ENCODE measurements at regions not wholly inside any gene's neighbourhood (a gene's known extent, or its start where the extent isn't known, plus 50 kb on each side); places are given as distances from the start of the nearest gene placed in this dataset.

- Histone ChIP-seq H3K27me3 (no peaks in the 10 kb centered on the region), H3K36me3 (ENCODE audit: low read depth, missing control alignments) (no peaks in the 10 kb centered on the region), H3K4me1 (peaks cover 4% of the 10 kb centered on the region), H3K27ac (no peak overlapping the region), H3K9me3 (no peaks in the 10 kb centered on the region), H3K4me3 (no peak overlapping the region)
- no peak for DNase-seq
- intact Hi-C loops (cut with DNase I; ENCODE audit: low total_unique reads): no loop called here
- 79 to 80% methylated on average over 6 of the region's 6 CpGs for WGBS, 2 donors
- TF ChIP-seq POLR2A (IDR thresholded peaks at IDR 0.05) (no peak), CTCF (IDR thresholded peaks at IDR 0.05) (no peak)
These were observed 824.1 kb upstream of the IGFBP3 start for GRCh38 chr7:46744957-46745706.

GRCh38 chr7:46742601-46743000 is 821.5 kb upstream of the IGFBP3 start:
- no peaks in the 10 kb centered on the region for H3K36me3 ChIP-seq (ENCODE audit: low read depth, missing control alignments)
- TF ChIP-seq CTCF (IDR thresholded peaks at IDR 0.05): no peak
- no peak for TF ChIP-seq POLR2A (IDR thresholded peaks at IDR 0.05)
- no peak overlapping the region for H3K4me3 ChIP-seq
- H3K27me3 ChIP-seq: no peaks in the 10 kb centered on the region
- peak; percentile 26 for DNase-seq
- H3K27ac ChIP-seq: no peak overlapping the region
- 45 to 52% methylated on average over 6 of the region's 6 CpGs for WGBS, 2 donors
- H3K9me3 ChIP-seq: no peaks in the 10 kb centered on the region
- H3K4me1 ChIP-seq: peaks cover 4% of the 10 kb centered on the region
- intact Hi-C loops (cut with DNase I; ENCODE audit: low total_unique reads): no loop called here

GRCh38 chr7:46741938-46742540 is 821.0 kb upstream of the IGFBP3 start:
- H3K4me3 ChIP-seq: no peak overlapping the region
- DNase-seq: no peak
- H3K27me3 ChIP-seq: no peaks in the 10 kb centered on the region
- TF ChIP-seq POLR2A (IDR thresholded peaks at IDR 0.05) (no peak), CTCF (IDR thresholded peaks at IDR 0.05) (no peak)
- peaks cover 4% of the 10 kb centered on the region for H3K4me1 ChIP-seq
- intact Hi-C loops (cut with DNase I; ENCODE audit: low total_unique reads): no loop called here
- 57 to 63% methylated on average over 4 of the region's 4 CpGs for WGBS, 2 donors
- H3K9me3 ChIP-seq: no peaks in the 10 kb centered on the region
- no peaks in the 10 kb centered on the region for H3K36me3 ChIP-seq (ENCODE audit: low read depth, missing control alignments)
- H3K27ac ChIP-seq: no peak overlapping the region

GRCh38 chr7:46741181-46741580 is 820.1 kb upstream of the IGFBP3 start:
- H3K27me3 ChIP-seq: no peaks in the 10 kb centered on the region
- no peaks in the 10 kb centered on the region for H3K36me3 ChIP-seq (ENCODE audit: low read depth, missing control alignments)
- H3K4me3 ChIP-seq: no peak overlapping the region
- TF ChIP-seq POLR2A (IDR thresholded peaks at IDR 0.05): no peak
- no peak for TF ChIP-seq CTCF (IDR thresholded peaks at IDR 0.05)
- H3K27ac ChIP-seq: no peak overlapping the region
- H3K9me3 ChIP-seq: no peaks in the 10 kb centered on the region
- intact Hi-C loops (cut with DNase I; ENCODE audit: low total_unique reads): no loop called here
- DNase-seq: no peak
- H3K4me1 ChIP-seq: peaks cover 4% of the 10 kb centered on the region
- 89 to 91% methylated on average over 9 of the region's 9 CpGs for WGBS, 2 donors
